ENCODE measurements at regions not wholly inside any gene's neighbourhood (a gene's known extent, or its start where the extent isn't known, plus 50 kb on each side); places are given as distances from the start of the nearest gene placed in this dataset.

DNA sequence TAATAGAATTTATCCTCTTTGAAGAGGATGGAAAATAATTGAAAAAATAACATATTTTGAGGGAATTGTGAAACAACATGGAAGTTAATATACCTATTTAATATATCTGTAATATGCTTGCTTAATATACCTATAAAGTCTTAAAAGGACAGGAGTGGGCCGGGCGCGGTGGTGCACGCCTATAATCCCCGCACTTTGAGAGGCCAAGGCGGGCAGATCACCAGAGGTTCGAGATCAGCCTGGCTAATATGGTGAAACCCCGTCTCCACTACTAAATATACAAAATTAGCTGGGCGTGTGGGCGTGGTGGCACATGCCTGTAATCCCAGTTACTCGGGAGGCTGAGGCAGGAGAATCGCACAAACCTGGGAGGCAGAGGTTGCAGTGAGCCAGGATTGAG, 254.9 kb downstream of the TMX3 start:
- TF ChIP-seq, protein P1, sequence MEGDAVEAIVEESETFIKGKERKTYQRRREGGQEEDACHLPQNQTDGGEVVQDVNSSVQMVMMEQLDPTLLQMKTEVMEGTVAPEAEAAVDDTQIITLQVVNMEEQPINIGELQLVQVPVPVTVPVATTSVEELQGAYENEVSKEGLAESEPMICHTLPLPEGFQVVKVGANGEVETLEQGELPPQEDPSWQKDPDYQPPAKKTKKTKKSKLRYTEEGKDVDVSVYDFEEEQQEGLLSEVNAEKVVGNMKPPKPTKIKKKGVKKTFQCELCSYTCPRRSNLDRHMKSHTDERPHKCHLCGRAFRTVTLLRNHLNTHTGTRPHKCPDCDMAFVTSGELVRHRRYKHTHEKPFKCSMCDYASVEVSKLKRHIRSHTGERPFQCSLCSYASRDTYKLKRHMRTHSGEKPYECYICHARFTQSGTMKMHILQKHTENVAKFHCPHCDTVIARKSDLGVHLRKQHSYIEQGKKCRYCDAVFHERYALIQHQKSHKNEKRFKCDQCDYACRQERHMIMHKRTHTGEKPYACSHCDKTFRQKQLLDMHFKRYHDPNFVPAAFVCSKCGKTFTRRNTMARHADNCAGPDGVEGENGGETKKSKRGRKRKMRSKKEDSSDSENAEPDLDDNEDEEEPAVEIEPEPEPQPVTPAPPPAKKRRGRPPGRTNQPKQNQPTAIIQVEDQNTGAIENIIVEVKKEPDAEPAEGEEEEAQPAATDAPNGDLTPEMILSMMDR (conservative IDR thresholded peaks at IDR 0.05): no peak
- TF ChIP-seq ZFX (IDR thresholded peaks at IDR 0.05): no peak

All from C4-2B (cell line).